ENCODE measurements at regions not wholly inside any gene's neighbourhood (a gene's known extent, or its start where the extent isn't known, plus 50 kb on each side); places are given as distances from the start of the nearest gene placed in this dataset.

GRCh38 chr2:38504169-38504568 is 98.6 kb downstream of the HNRNPLL start:
- peaks cover 22 to 28% of the 10 kb centered on the region in 2 donors for H3K4me1 ChIP-seq
- H3K27ac ChIP-seq: no peak overlapping the region
- WGBS, 2 donors: 88 to 97% methylated on average over 3 of the region's 3 CpGs

GRCh38 chr2:38502107-38502506 is 100.6 kb downstream of the HNRNPLL start:
- H3K4me3 ChIP-seq (replicated peaks in 1 of 3): no peak overlapping the region
- no peak overlapping the region for H3K27ac ChIP-seq
- H3K9me3 ChIP-seq: no peaks in the 10 kb centered on the region
- H3K36me3 ChIP-seq: no peaks in the 10 kb centered on the region
- TF ChIP-seq CTCF (IDR thresholded peaks at IDR 0.05) (no peak), POLR2A (IDR thresholded peaks at IDR 0.05) (no peak)
- no peaks in the 10 kb centered on the region for H3K27me3 ChIP-seq
- intact Hi-C loops (cut with DNase I): loop anchor here (10.0 kb wide), 1 partner anchor 187 kb away; no protein-coding TSS in a partner anchor
- no peak for DNase-seq
- peaks cover 12 to 17% of the 10 kb centered on the region in 2 donors for H3K4me1 ChIP-seq
- 95 to 97% methylated on average over 1 of the region's 1 CpG for WGBS, 2 donors

More at GRCh38 chr2:38504169-38504568, 98.6 kb downstream of the HNRNPLL start:
- H3K27me3 ChIP-seq: no peaks in the 10 kb centered on the region
- TF ChIP-seq POLR2A (IDR thresholded peaks at IDR 0.05) (no peak), CTCF (IDR thresholded peaks at IDR 0.05) (no peak)
- no peak overlapping the region for H3K4me3 ChIP-seq (replicated peaks in 1 of 3)
- no peaks in the 10 kb centered on the region for H3K9me3 ChIP-seq
- intact Hi-C loops (cut with DNase I): loop anchor here (10.0 kb wide), 1 partner anchor 189 kb away; no protein-coding TSS in a partner anchor
- no peaks in the 10 kb centered on the region for H3K36me3 ChIP-seq
- DNase-seq: no peak

- Histone ChIP-seq H3K4me1 (peaks cover 11 to 12% of the 10 kb centered on the region in 2 donors), H3K9me3 (no peaks in the 10 kb centered on the region), H3K27ac (peak overlapping the region in 1 of 3 donors; percentile 35), H3K4me3 (replicated peaks in 1 of 3) (no peak overlapping the region), H3K27me3 (no peaks in the 10 kb centered on the region), H3K36me3 (no peaks in the 10 kb centered on the region)
- intact Hi-C loops (cut with DNase I): loop anchor here (10.0 kb wide), 1 partner anchor 185 kb away; no protein-coding TSS in a partner anchor
- 77 to 84% methylated on average over 12 of the region's 12 CpGs for WGBS, 2 donors
- no peak for DNase-seq
- TF ChIP-seq POLR2A (IDR thresholded peaks at IDR 0.05): no peak
- TF ChIP-seq CTCF (IDR thresholded peaks at IDR 0.05): no peak
Measured at GRCh38 chr2:38500283-38500634, 102.5 kb downstream of the HNRNPLL start.

GRCh38 chr2:38499548-38500282 is 103.0 kb downstream of the HNRNPLL start:
- Histone ChIP-seq H3K36me3 (no peaks in the 10 kb centered on the region), H3K9me3 (no peaks in the 10 kb centered on the region), H3K4me3 (replicated peaks in 1 of 3) (no peak overlapping the region), H3K27me3 (no peaks in the 10 kb centered on the region), H3K4me1 (peaks cover 11 to 12% of the 10 kb centered on the region in 2 donors), H3K27ac (peak overlapping the region in 1 of 3 donors; percentile 35)
- 50 to 60% methylated on average over 9 of the region's 9 CpGs for WGBS, 2 donors
- DNase-seq: peak; percentile 30 to 35
- TF ChIP-seq CTCF (IDR thresholded peaks at IDR 0.05) (no peak), POLR2A (IDR thresholded peaks at IDR 0.05) (no peak)
- intact Hi-C loops (cut with DNase I): loop anchor here (10.0 kb wide), 1 partner anchor 185 kb away; no protein-coding TSS in a partner anchor

GRCh38 chr2:38498045-38498481 is 104.7 kb downstream of the HNRNPLL start:
- H3K4me3 ChIP-seq (replicated peaks in 1 of 3): no peak overlapping the region
- no peaks in the 10 kb centered on the region for H3K9me3 ChIP-seq
- WGBS, 2 donors: 73 to 82% methylated on average over 3 of the region's 3 CpGs
- intact Hi-C loops (cut with DNase I): no loop called here
- H3K27ac ChIP-seq: no peak overlapping the region
- H3K27me3 ChIP-seq: no peaks in the 10 kb centered on the region
- H3K36me3 ChIP-seq: no peaks in the 10 kb centered on the region
- DNase-seq: no peak
- TF ChIP-seq CTCF (IDR thresholded peaks at IDR 0.05) (no peak), POLR2A (IDR thresholded peaks at IDR 0.05) (no peak)
- peaks cover 11 to 12% of the 10 kb centered on the region in 2 donors for H3K4me1 ChIP-seq

All from thyroid gland (tissue), 4 donors.